ENCODE measurements at regions not wholly inside any gene's neighbourhood (a gene's known extent, or its start where the extent isn't known, plus 50 kb on each side); places are given as distances from the start of the nearest gene placed in this dataset.

GRCh38 chr4:129839687-129840086, 743.7 kb downstream of the C4orf33 start:
- TF ChIP-seq USF2 (IDR thresholded peaks at IDR 0.05; ENCODE audit: low read depth, low read length) (no peak), CTCF (conservative IDR thresholded peaks at IDR 0.05; ENCODE audit: low read depth, low read length) (no peak), POLR2A (IDR thresholded peaks at IDR 0.05; ENCODE audit: low read depth, low read length) (no peak), NFE2L2 (IDR thresholded peaks at IDR 0.05; ENCODE audit: low read depth, low read length) (no peak), FOS (IDR thresholded peaks at IDR 0.05; ENCODE audit: low read depth, low read length) (no peak)

Measured in IMR-90 (cell line).